Limb (tissue), 2 donors: ENCODE measurements at regions not wholly inside any gene's neighbourhood (a gene's known extent, or its start where the extent isn't known, plus 50 kb on each side); places are given as distances from the start of the nearest gene placed in this dataset.

Source experiments
- DNase-seq, 2 donors: peaks; one replicate each; pipeline ENCODE4 v3.0.0-alpha.2; 2016; ENCODE audit errors: extremely low spot score in 2 of 2

- no peak for DNase-seq
These were observed 142.1 kb downstream of the MED10 start for GRCh38 chr5:6236170-6236793.

GRCh38 chr5:6235726-6236125 lies 142.6 kb downstream of the MED10 start:
- no peak for DNase-seq

DNA sequence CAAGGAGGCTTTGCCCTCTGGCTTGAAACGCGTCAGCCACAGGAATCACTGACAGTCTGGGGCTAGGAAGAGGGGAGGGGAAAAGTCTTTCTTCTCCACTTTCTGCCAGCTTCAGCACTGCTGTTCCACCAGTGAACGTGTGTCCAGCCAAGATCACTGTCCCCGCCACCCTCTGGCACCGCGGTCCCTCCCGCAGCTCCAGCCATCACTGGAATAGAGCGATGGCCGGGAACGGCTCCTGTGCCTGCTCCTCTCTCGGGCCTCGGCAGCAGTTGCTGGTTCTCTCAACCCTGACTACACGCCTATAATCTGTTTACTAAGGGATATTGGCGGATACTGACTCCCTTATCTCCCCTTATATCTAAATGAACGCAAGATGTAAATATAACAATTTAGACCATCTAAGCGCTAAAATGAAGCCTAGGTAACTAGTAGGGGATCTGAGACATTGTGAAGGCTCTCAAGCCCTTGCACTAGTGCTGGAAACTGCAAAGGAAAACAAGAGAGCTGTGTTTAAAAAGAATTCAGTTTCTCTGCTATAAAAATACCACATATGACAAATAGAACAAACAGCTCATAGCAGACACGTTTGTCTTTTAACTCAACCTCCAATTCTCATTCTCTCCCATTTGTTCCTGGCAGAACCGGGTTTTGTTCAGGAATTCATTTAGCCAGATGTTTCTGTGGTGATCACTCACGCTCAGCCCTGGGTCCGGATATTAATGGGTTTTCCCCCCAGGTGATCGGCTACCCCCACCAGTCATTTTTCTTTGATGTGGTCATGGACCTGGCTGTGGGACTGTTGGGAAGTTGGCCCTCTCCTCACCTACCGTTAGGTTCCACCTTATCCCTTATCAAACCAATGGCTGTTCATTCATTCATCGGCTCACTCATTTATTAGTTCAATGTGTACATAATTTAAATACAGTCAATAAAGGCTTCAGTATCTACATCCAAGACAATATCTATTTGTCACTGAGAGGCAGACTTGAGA lies 149.8 kb downstream of the MED10 start:
- no peak for DNase-seq

DNA sequence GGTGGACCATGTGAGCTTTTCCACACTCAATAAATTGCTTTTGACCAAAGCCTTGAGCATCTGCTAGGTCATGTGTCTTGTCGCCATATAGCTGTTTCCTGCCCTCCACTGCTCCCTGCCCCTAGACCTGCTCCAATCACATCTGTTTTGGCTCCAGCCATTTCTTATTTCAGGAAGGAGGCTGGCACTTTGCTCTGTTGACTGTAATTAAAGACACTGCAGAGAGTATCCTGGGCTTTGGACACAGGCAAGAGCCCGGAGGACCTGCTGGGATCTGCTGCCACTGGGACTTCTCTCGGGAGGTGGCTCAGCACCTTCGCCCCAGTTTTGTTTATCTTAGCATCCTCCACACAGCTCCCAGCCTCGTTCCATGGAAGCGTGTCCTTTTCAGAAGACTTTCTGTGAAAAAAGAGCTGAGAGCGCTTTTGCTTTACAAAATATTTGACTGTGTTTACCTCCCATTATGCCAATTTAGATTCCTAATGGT lies 153.2 kb downstream of the MED10 start:
- no peak for DNase-seq

DNA sequence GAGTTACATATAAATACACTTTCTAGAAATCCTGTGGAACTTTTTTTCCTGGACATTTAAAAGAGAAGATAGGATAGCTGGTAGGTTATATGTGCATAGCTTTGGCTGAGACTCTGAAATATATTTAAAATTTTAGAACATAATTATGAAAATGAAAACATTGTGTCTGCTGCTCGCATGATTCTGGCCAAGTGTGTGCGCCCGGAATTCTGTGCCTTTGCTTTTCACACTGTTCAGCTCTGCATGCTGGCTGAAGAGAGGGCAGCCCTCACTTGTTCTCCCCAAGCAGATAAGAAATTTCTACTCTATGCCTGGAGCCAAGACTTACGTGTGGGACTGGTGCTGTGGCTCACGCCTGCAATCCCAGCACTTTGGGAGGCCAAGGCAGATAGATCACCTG lies 153.9 kb downstream of the MED10 start:
- DNase-seq, result no peak

DNA sequence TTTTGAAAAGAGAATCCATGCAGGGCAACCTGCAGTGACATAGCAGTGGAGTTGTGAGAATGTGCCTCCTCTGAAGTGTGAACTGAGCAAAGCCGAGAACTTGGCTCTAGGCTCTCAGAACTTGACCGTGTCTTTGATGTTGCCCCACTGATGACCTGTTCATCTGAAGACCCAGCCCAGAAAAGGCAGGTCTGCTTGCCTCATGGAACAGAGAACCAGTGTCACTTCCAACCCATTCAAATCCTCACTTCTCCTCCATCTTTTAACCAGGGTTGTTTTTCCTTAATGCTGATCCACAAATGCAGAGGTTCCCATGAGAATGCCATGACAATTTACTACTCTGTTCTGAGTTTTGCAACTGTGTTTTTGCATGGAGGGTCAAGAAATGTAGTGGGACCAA lies 155.4 kb downstream of the MED10 start:
- DNase-seq, result no peak

DNA sequence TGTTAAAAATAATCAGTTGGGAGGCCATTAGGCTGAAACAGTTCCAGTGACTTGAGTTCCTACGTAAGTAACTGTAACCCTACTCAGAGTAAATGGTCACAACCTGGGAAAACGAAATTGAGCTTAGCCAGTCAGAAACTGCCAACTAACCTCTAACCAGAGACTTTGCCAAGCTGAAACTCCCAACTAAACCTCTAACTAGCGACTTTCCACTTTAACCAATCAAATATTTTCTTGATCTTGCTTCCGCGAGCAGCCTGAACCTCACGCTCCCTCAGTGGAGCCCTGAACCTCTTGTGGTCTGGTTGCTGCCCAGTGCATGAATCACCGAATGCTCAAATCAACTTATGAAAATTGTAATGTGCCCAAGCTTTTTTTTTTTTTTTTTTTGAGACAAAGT lies 156.2 kb downstream of the MED10 start:
- DNase-seq, result no peak

DNA sequence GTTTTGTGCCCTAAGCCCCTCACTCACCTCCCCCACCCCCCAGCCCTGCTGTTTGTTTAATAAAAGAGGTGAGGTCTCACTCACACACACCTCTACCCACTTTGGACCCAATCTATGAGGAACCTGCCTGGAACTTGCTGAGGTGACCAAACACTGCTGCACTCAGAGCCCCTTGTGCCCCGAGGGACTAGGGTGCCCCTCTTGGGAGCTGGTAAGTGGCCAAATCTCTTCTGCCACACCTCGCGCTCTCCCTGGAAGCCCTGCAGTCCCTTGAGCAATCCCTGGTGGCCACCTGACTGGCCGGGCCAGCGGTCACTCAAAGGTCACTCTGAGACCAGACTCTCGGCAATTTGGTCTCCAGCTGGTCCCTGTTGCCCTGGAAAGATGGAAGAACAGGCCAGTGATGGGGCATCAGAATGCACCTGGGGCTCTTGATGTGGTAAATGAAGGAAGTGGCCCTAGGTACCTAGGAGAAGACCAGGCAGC lies 157.2 kb downstream of the MED10 start:
- no peak for DNase-seq

GRCh38 chr5:6220346-6221088 lies 157.8 kb downstream of the MED10 start:
- DNase-seq, result no peak

DNA sequence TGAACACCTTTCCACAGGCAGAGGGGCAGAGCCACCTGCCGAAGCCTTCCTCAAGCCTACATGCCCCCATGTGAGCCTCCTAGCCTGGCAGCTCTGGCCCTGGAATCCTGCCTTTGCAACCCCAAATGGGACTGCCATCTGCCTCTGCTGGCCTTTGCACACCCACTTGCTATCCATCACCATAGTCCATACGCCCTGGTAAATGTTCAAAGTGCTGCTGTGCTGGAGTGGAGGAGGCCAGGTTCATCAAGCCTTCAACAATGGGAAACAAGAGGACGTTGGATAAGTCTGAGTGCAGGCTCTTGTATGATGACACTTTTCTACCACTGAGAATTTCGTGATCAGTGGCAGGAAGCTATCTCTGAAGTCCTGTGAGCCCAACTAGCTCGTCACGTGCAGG lies 159.8 kb downstream of the MED10 start:
- no peak for DNase-seq

DNA sequence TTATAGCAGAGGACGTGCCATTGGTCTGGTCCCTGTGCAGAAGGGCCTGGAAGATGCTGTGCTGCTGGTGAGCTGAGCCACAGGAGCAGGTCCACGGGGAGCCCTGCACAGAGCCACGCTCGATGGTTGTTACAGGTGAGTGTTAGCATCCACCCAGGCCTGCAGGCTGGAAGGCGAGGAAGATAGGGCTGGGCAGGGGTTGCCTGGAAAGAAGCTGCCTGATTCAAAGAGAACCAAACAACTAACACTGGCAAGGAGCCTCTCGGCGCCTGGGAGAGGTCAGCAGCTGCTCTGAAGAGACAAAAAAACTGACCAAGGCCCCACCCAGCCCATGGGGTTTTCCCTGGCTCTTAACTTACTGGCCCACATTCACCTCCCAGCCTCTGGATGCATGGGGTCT lies 160.2 kb downstream of the MED10 start:
- no peak for DNase-seq

GRCh38 chr5:6216471-6217075 lies 161.8 kb downstream of the MED10 start:
- no peak for DNase-seq

DNA sequence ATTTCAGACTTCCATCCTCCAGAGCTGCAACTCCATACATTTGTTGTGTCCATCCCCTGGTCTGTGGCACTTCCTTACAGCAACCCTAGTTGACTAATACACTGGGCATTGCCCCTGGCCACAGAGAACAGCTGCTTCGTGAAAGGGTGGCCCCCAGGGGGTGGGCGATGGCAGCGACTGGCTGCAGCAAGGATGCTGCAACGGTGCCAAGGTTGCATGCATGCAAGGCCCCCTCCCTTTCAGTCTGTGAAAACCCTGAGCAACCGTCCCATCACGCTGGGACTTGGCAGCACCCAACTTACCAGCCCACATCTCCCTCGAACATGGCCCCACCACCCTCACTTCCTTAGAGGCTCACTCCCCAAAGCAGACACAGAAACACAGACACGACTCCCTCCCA lies 162.5 kb downstream of the MED10 start:
- DNase-seq, result no peak

DNA sequence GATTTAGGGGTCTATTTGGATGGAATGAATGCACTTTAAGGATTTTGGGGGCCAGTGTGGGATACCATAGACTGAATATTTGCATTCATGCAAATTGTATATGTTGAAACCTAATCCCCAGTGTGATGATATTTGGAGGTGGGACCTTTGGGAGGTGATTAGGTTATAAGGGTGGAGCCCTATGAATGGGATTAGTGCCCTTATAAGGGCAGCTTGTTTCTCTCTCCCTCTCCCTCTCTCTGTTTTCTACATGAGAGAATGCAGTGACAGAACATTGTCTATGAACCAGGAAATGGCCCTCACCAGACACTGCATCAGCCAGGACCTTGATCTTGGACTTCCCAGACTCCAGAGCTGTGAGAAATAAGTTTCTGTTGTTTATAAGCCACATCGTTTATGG lies 166.1 kb downstream of the MED10 start:
- DNase-seq, result no peak

- no peak for DNase-seq
These were observed 171.8 kb downstream of the MED10 start for GRCh38 chr5:6206501-6206900.

- no peak for DNase-seq
These were observed 175.4 kb downstream of the MED10 start for GRCh38 chr5:6202968-6203365.

DNA sequence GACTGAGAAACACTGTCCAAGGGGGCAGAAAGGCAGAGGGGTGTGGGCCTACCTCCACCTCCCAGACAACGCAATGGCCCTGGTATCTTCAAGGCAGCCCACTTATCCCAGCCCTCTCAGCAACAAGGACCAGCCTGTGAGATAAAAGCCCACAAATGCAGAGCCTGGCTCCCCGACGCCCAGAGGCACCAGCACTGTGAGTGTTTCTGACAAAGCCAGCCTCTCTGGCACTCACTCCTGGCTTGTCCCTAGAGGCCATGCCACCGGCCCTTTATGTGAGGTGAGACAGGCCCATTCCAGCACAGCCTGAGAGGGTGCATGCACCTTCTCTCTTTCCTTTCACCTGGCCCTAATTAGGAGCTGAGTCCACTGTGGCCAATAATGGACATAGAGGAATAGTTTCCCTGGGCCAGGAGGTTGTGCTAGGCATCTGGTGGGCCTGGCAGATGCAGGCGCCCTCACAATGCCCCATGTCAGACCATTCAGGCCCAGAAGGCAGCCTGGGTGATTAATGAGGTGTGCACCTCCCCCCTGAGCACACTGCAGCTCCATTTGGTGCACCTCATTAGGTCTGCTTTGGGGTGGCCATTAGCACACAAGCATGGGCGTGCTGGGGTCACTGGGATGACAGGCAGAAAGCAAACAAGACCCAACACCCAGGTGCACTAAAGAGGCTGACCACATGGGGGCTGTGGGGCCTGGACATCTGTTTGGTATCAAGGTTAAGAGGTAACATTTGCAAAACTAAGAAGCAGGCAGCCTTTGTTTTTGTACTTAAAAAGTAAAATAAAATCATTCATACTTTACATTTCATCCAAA lies 176.0 kb downstream of the MED10 start:
- DNase-seq, result no peak

- no peak for DNase-seq
These were observed 176.7 kb downstream of the MED10 start for GRCh38 chr5:6201631-6202030.

DNA sequence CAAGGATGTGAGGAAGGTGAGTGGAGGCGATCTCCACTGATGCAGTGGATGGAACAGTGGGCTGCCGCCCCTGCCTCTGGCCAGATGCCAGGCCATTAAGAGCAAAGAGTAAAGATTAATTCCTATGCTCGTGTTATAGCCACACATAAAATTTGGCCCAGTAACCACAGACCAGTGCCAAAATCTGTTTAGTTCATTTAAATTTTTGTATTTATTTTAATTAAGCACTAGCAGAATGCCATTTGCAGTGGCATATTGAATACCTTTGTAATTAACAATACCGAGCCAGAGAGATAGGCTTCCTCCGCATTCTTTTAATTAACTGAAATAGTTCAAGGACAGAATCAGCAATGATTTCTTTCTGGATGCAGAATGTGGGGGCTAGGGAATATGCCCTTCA lies 179.8 kb downstream of the MED10 start:
- DNase-seq, result no peak

- DNase-seq, result no peak
These were observed 180.9 kb downstream of the MED10 start for GRCh38 chr5:6197427-6197826.
